ENCODE measurements at regions not wholly inside any gene's neighbourhood (a gene's known extent, or its start where the extent isn't known, plus 50 kb on each side); places are given as distances from the start of the nearest gene placed in this dataset.

GRCh38 chr6:145260484-145261175 lies 474.7 kb downstream of the EPM2A start:
- DNase-seq (ENCODE audit: extremely low read depth in 1 of 11, low read depth in 9 of 11, low spot score in 4 of 11) = no peak

DNA sequence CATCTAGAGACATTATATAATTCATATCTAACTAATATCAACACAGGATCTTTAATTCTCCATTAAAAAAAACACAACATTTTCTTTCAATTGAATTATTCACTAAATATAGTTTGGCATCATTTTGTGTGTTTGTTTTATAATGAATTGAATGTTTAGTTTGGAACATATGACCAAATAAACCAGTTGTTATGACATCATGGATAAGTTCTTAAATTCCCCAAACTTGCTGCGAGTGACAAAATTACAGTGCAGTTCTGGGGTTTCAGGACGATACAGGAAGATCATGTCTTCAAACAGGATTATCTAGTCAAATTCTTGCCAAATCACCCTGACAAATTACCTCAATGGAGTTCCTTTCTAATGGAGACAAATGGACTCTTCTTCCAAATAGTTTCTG lies 473.6 kb downstream of the EPM2A start:
- no peak for DNase-seq (ENCODE audit: extremely low read depth in 1 of 11, low read depth in 9 of 11, low spot score in 4 of 11)

DNA sequence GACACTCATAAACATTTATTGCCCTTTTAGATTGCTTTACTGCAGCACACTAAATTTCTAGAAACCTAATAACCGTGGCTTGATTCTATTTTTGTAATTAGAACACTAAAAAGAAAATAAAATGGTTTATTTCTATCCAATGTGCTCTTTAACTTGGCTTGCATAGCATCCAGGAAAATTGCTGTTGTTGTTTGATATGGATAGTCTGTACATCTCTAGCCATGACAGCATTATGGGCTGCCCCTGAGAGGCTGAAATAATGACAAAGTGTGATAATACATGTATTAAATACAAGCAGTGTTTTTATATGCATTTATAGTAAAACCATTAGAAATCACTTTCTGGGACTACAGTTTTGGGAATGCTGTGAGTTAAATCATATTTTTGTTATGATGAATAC lies 472.5 kb downstream of the EPM2A start:
- no peak for DNase-seq (ENCODE audit: extremely low read depth in 1 of 11, low read depth in 9 of 11, low spot score in 4 of 11)

GRCh38 chr6:145263778-145264211 lies 471.5 kb downstream of the EPM2A start:
- no peak for DNase-seq (ENCODE audit: extremely low read depth in 1 of 11, low read depth in 9 of 11, low spot score in 4 of 11)

DNA sequence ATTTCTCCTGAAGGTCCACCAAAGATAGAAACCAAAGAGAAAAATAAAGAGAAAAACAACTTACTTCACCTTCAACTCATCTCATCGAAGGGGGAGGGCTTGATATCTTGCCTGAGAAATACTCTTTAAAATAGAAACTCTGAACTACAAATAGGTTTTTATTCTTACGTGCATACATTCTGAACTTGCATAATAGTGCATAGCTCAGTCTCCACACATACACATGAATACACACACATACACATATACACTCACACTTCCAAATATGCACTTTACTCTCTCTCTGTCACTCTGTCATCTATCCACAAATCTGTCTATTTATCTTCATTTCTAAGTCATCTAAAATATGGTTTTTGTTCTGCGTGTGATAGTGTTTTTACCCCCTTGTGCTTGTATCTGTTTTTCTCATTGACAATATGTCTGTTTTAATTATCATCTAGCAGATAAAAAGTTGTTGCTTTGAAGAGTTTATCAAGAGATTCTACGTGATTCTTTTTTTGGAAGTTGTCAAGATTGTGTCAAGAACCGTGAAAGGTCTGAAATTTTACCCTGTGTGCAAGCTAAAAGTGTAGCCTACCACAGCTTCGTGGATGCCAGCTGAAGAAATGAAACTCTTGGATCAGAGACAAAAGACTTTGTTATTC lies 468.8 kb downstream of the EPM2A start:
- no peak for DNase-seq (ENCODE audit: extremely low read depth in 1 of 11, low read depth in 9 of 11, low spot score in 4 of 11)

GRCh38 chr6:145267076-145267867 lies 468.0 kb downstream of the EPM2A start:
- no peak for DNase-seq (ENCODE audit: extremely low read depth in 1 of 11, low read depth in 9 of 11, low spot score in 4 of 11)

DNA sequence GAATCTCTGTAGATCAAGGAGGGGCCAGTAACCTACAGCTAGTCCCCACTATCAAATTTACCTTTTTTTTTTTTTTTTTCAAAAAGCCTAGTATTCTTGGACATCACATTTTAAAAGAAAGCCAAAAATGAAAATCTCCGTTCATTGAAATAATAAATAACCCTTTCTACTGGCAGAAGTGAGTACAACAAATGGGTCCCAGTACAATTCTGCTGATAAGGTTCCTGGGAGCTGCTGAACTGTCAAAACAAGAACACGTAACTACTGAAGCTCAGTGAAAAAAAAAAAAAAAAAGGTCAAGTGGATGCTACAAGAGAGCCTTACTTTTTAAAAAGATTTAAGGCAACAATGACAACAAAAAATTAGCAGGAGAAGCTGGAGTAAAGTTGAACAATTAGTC lies 464.9 kb downstream of the EPM2A start:
- DNase-seq (ENCODE audit: extremely low read depth in 1 of 11, low read depth in 9 of 11, low spot score in 4 of 11) = no peak

GRCh38 chr6:145271040-145271439 lies 464.3 kb downstream of the EPM2A start:
- no peak for DNase-seq (ENCODE audit: extremely low read depth in 1 of 11, low read depth in 9 of 11, low spot score in 4 of 11)

DNA sequence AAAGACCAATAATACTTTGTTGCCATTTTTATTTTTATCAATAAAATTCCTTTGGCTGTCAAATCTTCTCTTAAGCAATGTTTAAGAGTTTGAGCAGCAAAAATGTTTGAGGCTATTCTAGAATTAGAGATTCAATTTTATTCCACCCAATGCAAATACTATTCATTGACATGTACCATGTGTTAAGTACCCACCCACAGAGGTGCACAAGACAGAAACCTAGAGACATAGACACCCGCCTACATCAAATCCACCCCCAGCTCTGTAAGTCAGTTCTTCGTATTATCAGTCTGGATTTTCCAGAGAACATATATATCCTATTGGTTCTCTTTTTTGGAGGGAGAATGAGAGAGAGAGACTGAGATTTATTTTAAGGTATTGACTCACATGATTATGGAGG lies 463.7 kb downstream of the EPM2A start:
- no peak for DNase-seq (ENCODE audit: extremely low read depth in 1 of 11, low read depth in 9 of 11, low spot score in 4 of 11)

DNA sequence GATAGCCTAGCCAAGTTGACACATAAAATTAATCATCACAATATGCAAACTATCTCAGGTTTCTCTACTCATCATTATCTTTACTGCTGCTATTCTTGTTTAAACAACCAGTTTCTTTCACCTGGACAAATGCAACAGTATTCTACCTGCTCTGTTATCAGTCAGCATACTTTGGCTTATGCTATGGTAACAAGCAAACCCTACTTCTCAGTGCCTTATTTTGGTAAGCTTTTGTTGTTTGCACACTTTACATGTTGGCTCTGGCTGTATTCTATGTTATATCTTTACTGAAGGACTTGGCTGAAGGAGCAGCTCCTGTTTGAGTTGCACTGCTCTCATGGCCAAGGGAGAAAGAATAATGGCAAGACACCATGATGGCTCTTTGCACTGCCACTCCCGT lies 463.1 kb downstream of the EPM2A start:
- no peak for DNase-seq (ENCODE audit: extremely low read depth in 1 of 11, low read depth in 9 of 11, low spot score in 4 of 11)

DNA sequence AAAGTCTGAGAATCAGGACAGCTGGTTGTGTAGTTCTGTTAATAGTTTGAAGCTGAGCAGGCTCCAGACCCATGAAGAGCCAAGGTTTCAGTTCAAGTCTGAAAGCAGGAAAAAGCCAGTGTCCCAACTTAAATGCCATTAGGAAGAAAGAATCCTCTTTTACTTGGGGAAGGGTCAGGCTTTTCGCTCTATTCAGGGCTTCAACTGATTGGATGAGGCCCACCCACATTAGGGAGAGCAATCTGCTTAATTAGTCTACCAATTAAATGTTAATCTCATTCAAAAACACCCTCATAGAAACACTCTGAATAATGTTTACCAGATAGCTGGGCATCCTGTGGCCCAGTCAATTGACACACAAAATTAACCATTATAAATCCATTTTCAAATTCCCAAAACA lies 462.2 kb downstream of the EPM2A start:
- DNase-seq (ENCODE audit: extremely low read depth in 1 of 11, low read depth in 9 of 11, low spot score in 4 of 11) = no peak

GRCh38 chr6:145274083-145274482 lies 461.2 kb downstream of the EPM2A start:
- no peak for DNase-seq (ENCODE audit: extremely low read depth in 1 of 11, low read depth in 9 of 11, low spot score in 4 of 11)

- DNase-seq (ENCODE audit: extremely low read depth in 1 of 11, low read depth in 9 of 11, low spot score in 4 of 11) = no peak
Observed at GRCh38 chr6:145275019-145275418, 460.3 kb downstream of the EPM2A start.

- DNase-seq (ENCODE audit: extremely low read depth in 1 of 11, low read depth in 9 of 11, low spot score in 4 of 11) = no peak
Observed at GRCh38 chr6:145275787-145276186, 459.5 kb downstream of the EPM2A start.

- DNase-seq (ENCODE audit: extremely low read depth in 1 of 11, low read depth in 9 of 11, low spot score in 4 of 11) = no peak
Observed at GRCh38 chr6:145276756-145277155, 458.6 kb downstream of the EPM2A start.

DNA sequence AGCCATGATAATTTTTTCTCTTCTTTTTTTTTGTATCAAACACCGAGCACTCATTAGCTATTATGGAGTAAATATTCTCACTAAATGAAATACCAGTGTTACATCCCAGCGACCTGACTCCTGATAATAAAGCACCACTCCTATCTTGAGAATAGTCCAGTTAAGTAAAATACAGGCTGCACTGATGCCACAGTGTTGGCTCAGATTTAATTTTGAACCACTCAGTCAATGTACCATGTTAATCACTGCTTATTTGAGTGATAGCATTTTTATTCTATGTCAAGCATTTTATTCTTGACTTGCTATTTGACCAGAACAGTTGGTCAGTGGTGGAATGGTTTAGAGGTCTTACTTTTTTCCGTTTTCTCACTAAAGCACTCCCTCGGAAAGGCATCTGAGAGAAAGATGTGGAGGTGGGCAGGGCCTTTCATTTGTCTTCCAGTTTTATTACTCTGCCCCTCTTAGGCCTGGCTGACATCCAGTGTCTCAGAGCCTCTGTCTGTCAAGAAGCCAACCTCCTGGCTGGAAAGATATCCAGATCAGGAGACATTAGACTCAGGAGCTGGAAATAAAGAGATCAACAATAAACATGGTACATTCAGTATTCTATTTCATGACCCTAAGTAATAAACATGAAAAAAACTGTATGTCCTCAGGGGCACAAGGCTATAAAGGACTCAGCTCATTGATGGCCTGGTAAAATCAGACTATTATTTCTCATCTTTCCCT lies 457.8 kb downstream of the EPM2A start:
- DNase-seq (ENCODE audit: extremely low read depth in 1 of 11, low read depth in 9 of 11, low spot score in 4 of 11) = no peak

- DNase-seq (ENCODE audit: extremely low read depth in 1 of 11, low read depth in 9 of 11, low spot score in 4 of 11) = no peak
Observed at GRCh38 chr6:145278163-145278807, 457.0 kb downstream of the EPM2A start.

DNA sequence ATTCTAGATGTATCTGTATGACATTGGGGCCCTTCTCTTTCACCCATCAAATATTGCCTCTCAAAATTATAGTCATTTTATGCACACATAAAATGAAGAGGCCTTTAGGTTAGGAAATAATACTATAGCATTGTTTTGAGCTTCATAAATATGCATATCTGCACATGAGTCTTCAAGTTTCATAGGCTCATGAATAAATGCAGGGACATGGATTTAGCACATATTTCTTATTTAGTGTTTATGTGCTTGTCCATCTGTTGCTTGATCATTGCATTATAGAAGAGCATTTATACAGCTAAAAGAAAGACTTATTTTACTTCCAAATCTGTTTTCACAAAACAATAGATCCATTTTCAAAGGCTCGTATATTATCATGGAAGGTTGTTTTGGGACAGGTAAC lies 455.8 kb downstream of the EPM2A start:
- no peak for DNase-seq (ENCODE audit: extremely low read depth in 1 of 11, low read depth in 9 of 11, low spot score in 4 of 11)

DNA sequence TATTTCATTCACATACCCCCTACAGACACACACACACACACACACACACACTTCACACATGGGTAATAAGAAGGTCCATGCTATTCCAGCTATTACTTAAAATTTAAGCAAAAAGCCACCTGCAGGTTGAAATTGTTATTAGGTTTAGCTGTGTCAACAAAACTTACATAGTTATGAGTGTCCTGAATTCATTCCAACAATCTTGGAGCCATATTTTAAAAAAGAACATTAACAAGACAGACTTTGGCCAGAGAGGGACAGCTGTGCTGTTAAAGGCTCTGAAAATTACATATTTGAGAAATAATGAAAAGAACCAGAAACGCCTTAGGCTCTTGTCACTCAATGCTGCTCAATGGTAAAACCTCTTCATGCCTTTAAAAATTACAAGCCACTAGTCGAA lies 455.3 kb downstream of the EPM2A start:
- DNase-seq (ENCODE audit: extremely low read depth in 1 of 11, low read depth in 9 of 11, low spot score in 4 of 11) = no peak

Data from renal cortex interstitium (tissue), 11 donors.